H1 (cell line): ENCODE measurements at regions not wholly inside any gene's neighbourhood (a gene's known extent, or its start where the extent isn't known, plus 50 kb on each side); places are given as distances from the start of the nearest gene placed in this dataset.

Experiments
- EZH2 ChIP-seq: fragments of 200-600 bp; sonication (generic); IDR thresholded peaks from 2 replicates; pipeline ENCODE4 v1.7.1; 2012; ENCODE audit warnings: low read depth, mild to moderate bottlenecking, moderate library complexity, low read length, inconsistent platforms; ENCODE audit not compliant: severe bottlenecking
- HDAC2 ChIP-seq, 2 experiments: fragments of 300-600 bp in 1 of 2; sonication (generic) in 1 of 2; IDR thresholded peaks; 2 replicates each; pipeline ENCODE4 v1.6.1; 2011 to 2012; ENCODE audit warnings: low read depth in 2 of 2, low read length in 2 of 2, mild to moderate bottlenecking in 2 of 2, moderate library complexity in 2 of 2, borderline replicate concordance in 1 of 2, inconsistent platforms in 1 of 2
- POLR2A ChIP-seq, 2 experiments: IDR thresholded peaks; 1 replicate in 1 of 2; 2 replicates in 1 of 2; pipeline ENCODE4 v1.6.1; 2011; ENCODE audit warnings: low read depth in 2 of 2, low read length in 2 of 2, mild to moderate bottlenecking in 2 of 2; ENCODE audit errors: control extremely low read depth in 1 of 2
- RAD21 ChIP-seq, 2 experiments: IDR thresholded peaks in 1 of 2; conservative IDR thresholded peaks in 1 of 2; 2 replicates each; pipeline ENCODE4 v1.6.1; 2011; ENCODE audit warnings: low read depth in 2 of 2, low read length in 2 of 2, improper control_type of control experiment in 1 of 2, inconsistent platforms in 1 of 2, mild to moderate bottlenecking in 1 of 2, moderate library complexity in 1 of 2
- RNF2 ChIP-seq: fragments of 200-900, 300-1000 bp; sonication (generic); IDR thresholded peaks from 2 replicates; pipeline ENCODE4 v1.7.1; 2016; ENCODE audit warnings: borderline replicate concordance, low read depth, mild to moderate bottlenecking, antibody characterized with exemption, low read length; ENCODE audit not compliant: poor library complexity, severe bottlenecking; ENCODE audit errors: missing control alignments
- SP1 ChIP-seq: IDR thresholded peaks from 2 replicates; pipeline ENCODE4 v1.6.1; 2011; ENCODE audit warnings: low read depth, low read length
- SP4 ChIP-seq: IDR thresholded peaks from 2 replicates; pipeline ENCODE4 v1.6.1; 2012; ENCODE audit warnings: low read length, inconsistent platforms
- TAF1 ChIP-seq: IDR thresholded peaks from 2 replicates; pipeline ENCODE4 v1.6.1; 2011; ENCODE audit warnings: mild to moderate bottlenecking, low read depth, low read length
- TBP ChIP-seq: IDR thresholded peaks from 2 replicates; pipeline ENCODE4 v1.6.1; 2011; ENCODE audit warnings: low read depth, low read length, improper control_type of control experiment
- ZNF274 ChIP-seq: IDR thresholded peaks from 2 replicates; pipeline ENCODE4 v1.7.0; 2012; ENCODE audit warnings: low read length, borderline replicate concordance; ENCODE audit errors: extremely low read depth
- TF ChIP-seq, protein P1 (sequence below), 3 experiments: IDR thresholded peaks; 1 replicate in 2 of 3; 2 replicates in 1 of 3; pipeline versions ENCODE4 v1.5.1 to v1.6.1; 2011; ENCODE audit warnings: low read length in 3 of 3, mild to moderate bottlenecking in 3 of 3, inconsistent platforms in 2 of 3, low read depth in 1 of 3, moderate library complexity in 1 of 3; ENCODE audit not compliant: insufficient read depth in 1 of 3; ENCODE audit errors: control extremely low read depth in 1 of 3
- TF ChIP-seq, protein P2 (sequence below): IDR thresholded peaks from 2 replicates; pipeline ENCODE4 v1.6.1; 2011; ENCODE audit warnings: low read length, improper control_type of control experiment
- TF ChIP-seq, protein P3 (sequence below): IDR thresholded peaks from 2 replicates; pipeline ENCODE4 v1.6.1; 2012; ENCODE audit warnings: inconsistent platforms

DNA sequence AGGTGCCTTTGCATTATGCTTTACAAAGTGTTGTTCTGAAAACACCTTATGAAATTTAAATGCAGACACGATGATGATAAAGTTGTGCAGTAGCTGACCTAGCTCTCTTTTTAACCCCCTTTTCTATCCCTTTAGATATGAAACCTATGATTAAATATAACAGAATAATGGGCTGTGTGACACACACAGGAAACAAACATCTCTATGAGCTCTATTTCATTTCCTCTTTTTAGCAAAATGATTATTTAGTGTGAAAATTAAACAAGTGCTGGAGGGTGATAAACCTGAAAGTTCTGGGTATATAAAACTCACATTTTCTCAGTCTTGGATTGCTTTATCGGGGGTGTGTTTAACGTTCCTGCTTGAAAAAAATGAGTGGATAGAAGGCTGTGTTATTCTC, 1310.5 kb upstream of the CELF2 start:
- TF ChIP-seq, protein P1, sequence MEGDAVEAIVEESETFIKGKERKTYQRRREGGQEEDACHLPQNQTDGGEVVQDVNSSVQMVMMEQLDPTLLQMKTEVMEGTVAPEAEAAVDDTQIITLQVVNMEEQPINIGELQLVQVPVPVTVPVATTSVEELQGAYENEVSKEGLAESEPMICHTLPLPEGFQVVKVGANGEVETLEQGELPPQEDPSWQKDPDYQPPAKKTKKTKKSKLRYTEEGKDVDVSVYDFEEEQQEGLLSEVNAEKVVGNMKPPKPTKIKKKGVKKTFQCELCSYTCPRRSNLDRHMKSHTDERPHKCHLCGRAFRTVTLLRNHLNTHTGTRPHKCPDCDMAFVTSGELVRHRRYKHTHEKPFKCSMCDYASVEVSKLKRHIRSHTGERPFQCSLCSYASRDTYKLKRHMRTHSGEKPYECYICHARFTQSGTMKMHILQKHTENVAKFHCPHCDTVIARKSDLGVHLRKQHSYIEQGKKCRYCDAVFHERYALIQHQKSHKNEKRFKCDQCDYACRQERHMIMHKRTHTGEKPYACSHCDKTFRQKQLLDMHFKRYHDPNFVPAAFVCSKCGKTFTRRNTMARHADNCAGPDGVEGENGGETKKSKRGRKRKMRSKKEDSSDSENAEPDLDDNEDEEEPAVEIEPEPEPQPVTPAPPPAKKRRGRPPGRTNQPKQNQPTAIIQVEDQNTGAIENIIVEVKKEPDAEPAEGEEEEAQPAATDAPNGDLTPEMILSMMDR (IDR thresholded peaks at IDR 0.05; ENCODE audit: control extremely low read depth in 1 of 3, insufficient read depth in 1 of 3, low read depth in 1 of 3, low read length in 3 of 3), result no peak
- TF ChIP-seq ZNF274, result no peak
- no peak for TF ChIP-seq TAF1
- TF ChIP-seq HDAC2 (IDR thresholded peaks at IDR 0.05; ENCODE audit: borderline replicate concordance in 1 of 2, low read depth in 2 of 2, low read length in 2 of 2), result no peak
- TF ChIP-seq POLR2A (IDR thresholded peaks at IDR 0.05; ENCODE audit: control extremely low read depth in 1 of 2, low read depth in 2 of 2, low read length in 2 of 2), result no peak
- TF ChIP-seq EZH2, result no peak
- TF ChIP-seq TBP, result no peak
- TF ChIP-seq, protein P2, sequence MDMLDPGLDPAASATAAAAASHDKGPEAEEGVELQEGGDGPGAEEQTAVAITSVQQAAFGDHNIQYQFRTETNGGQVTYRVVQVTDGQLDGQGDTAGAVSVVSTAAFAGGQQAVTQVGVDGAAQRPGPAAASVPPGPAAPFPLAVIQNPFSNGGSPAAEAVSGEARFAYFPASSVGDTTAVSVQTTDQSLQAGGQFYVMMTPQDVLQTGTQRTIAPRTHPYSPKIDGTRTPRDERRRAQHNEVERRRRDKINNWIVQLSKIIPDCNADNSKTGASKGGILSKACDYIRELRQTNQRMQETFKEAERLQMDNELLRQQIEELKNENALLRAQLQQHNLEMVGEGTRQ, result no peak
- TF ChIP-seq SP4, result no peak
- TF ChIP-seq, protein P3, sequence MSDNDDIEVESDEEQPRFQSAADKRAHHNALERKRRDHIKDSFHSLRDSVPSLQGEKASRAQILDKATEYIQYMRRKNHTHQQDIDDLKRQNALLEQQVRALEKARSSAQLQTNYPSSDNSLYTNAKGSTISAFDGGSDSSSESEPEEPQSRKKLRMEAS, result no peak
- TF ChIP-seq RNF2, result no peak
- TF ChIP-seq RAD21 (IDR thresholded peaks at IDR 0.05 in 1 of 2, conservative IDR thresholded peaks at IDR 0.05 in 1 of 2; ENCODE audit: low read depth in 2 of 2, low read length in 2 of 2), result no peak
- TF ChIP-seq SP1, result no peak
